ENCODE measurements at regions not wholly inside any gene's neighbourhood (a gene's known extent, or its start where the extent isn't known, plus 50 kb on each side); places are given as distances from the start of the nearest gene placed in this dataset.

- Histone ChIP-seq H3K4me2 (ENCODE audit: insufficient read depth, insufficient read length, low read length) (no peak overlapping the region), H2BK20ac (ENCODE audit: low read depth, low read length, poor library complexity, severe bottlenecking) (no peak overlapping the region), H3K23me2 (ENCODE audit: insufficient read length, low read depth, low read length, poor library complexity, severe bottlenecking) (no peaks in the 10 kb centered on the region), H3K23ac (ENCODE audit: insufficient read length, low read depth, low read length) (no peak overlapping the region), H2BK120ac (ENCODE audit: low read depth, low read length, poor library complexity, severe bottlenecking) (no peak overlapping the region), H3K4me1 (ENCODE audit: insufficient read depth, low read length) (peaks cover 5% of the 10 kb centered on the region; the same call in 1 of the 2 replicates), H3K14ac (ENCODE audit: insufficient read depth, low read length) (no peak overlapping the region), H3K79me2 (ENCODE audit: insufficient read depth, low read length) (no peaks in the 10 kb centered on the region), H3K56ac (ENCODE audit: insufficient read length, low read depth, low read length) (no peak overlapping the region), H2BK15ac (ENCODE audit: low read depth, low read length) (no peak overlapping the region), H3K4ac (ENCODE audit: low read depth, low read length) (no peak overlapping the region), H2BK12ac (ENCODE audit: insufficient read length, low read depth, low read length) (no peak overlapping the region), H2AFZ (ENCODE audit: low read length) (no peak overlapping the region), H3K27ac (ENCODE audit: insufficient read length, low read depth, low read length) (no peak overlapping the region), H3K9ac (ENCODE audit: extremely low read depth, insufficient read length, low read length) (no peak overlapping the region), H4K91ac (ENCODE audit: insufficient read length, low read depth, low read length) (no peak overlapping the region), H2AK5ac (ENCODE audit: insufficient read length, low read length) (no peak overlapping the region), H4K20me1 (ENCODE audit: control insufficient read depth, insufficient read depth, insufficient read length) (no peaks in the 10 kb centered on the region), H4K5ac (ENCODE audit: insufficient read length, low read depth, low read length) (no peak overlapping the region), H3K9me3 (ENCODE audit: control insufficient read depth, low read depth, low read length) (no peaks in the 10 kb centered on the region), H4K8ac (replicated peaks; ENCODE audit: insufficient read length, low read depth, low read length) (no peak overlapping the region), H2BK5ac (ENCODE audit: insufficient read length, low read length) (no peak overlapping the region), H3T11ph (ENCODE audit: low read length) (no peak overlapping the region), H3K79me1 (ENCODE audit: insufficient read depth, low read depth, low read length, poor library complexity, severe bottlenecking) (no peaks in the 10 kb centered on the region), H3K27me3 (ENCODE audit: insufficient read depth, low read length) (no peaks in the 10 kb centered on the region; the same call in 1 of the 2 replicates), H3K18ac (ENCODE audit: insufficient read length, low read depth, low read length) (no peak overlapping the region)
- no peak for DNase-seq
- peaks cover 0 to 2% of the 10 kb centered on the region in 2 experiments; a peak in 1 of 5 replicates for H3K9me3 Mint-ChIP-seq
- no peaks in the 10 kb centered on the region for H3K36me3 Mint-ChIP-seq (ENCODE audit: insufficient read depth in 1 of 3, low read depth in 3 of 3)
- peaks cover 10 to 11% of the 10 kb centered on the region in 2 experiments for H3K4me1 Mint-ChIP-seq
- H3K27me3 Mint-ChIP-seq (ENCODE audit: low read depth) = peaks cover 8% of the 10 kb centered on the region
- H3K4me3 Mint-ChIP-seq = no peak overlapping the region
- no peak overlapping the region for H3K27ac Mint-ChIP-seq
- WGBS (ENCODE audit: extremely low coverage, insufficient read length, low lambda C conversion rate) = no CpG with 5 or more reads among the region's 2 CpGs
- no peak for TF ChIP-seq CTCF (conservative IDR thresholded peaks at IDR 0.05)
Measured at GRCh38 chr7:96401200-96401599, 79.3 kb upstream of the SLC25A13 start.
